HL-60 (cell line): ENCODE measurements at regions not wholly inside any gene's neighbourhood (a gene's known extent, or its start where the extent isn't known, plus 50 kb on each side); places are given as distances from the start of the nearest gene placed in this dataset.

ENCODE experiments used
- CTCF ChIP-seq: IDR thresholded peaks from one replicate; pipeline ENCODE4 v1.5.1; 2011; ENCODE audit warnings: low read length, control low read depth, inconsistent platforms; ENCODE audit not compliant: insufficient read depth
- GABPA ChIP-seq: IDR thresholded peaks from 2 replicates; pipeline ENCODE4 v1.6.1; 2012; ENCODE audit warnings: low read depth
- TF ChIP-seq, protein P1 (sequence below): IDR thresholded peaks from 2 replicates; pipeline ENCODE4 v1.6.1; 2012; ENCODE audit warnings: low read depth; ENCODE audit not compliant: insufficient replicate concordance

DNA sequence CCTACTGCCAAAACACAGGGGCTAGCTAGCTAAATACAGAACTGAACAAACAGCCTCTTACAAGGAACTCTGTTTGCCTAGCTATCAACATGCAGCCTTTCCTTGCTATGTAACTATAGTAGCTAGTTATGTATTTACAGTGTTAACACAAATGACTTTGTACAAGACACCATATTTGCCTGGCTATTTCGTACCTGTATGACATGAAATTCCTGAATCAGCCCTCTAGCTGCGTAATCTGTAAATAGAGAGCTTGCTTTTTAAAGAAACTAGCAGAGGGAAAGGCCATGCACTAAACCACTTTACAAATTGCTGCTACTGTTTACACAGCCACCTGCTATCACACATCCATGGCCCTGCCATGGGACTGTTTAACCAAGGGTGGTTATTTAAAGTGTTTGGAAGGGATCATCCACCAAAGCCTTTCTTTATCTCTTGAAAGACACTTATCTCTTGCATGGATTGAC, 248.7 kb downstream of the TFCP2L1 start:
- TF ChIP-seq CTCF: no peak
- TF ChIP-seq GABPA: no peak
- TF ChIP-seq, protein P1, sequence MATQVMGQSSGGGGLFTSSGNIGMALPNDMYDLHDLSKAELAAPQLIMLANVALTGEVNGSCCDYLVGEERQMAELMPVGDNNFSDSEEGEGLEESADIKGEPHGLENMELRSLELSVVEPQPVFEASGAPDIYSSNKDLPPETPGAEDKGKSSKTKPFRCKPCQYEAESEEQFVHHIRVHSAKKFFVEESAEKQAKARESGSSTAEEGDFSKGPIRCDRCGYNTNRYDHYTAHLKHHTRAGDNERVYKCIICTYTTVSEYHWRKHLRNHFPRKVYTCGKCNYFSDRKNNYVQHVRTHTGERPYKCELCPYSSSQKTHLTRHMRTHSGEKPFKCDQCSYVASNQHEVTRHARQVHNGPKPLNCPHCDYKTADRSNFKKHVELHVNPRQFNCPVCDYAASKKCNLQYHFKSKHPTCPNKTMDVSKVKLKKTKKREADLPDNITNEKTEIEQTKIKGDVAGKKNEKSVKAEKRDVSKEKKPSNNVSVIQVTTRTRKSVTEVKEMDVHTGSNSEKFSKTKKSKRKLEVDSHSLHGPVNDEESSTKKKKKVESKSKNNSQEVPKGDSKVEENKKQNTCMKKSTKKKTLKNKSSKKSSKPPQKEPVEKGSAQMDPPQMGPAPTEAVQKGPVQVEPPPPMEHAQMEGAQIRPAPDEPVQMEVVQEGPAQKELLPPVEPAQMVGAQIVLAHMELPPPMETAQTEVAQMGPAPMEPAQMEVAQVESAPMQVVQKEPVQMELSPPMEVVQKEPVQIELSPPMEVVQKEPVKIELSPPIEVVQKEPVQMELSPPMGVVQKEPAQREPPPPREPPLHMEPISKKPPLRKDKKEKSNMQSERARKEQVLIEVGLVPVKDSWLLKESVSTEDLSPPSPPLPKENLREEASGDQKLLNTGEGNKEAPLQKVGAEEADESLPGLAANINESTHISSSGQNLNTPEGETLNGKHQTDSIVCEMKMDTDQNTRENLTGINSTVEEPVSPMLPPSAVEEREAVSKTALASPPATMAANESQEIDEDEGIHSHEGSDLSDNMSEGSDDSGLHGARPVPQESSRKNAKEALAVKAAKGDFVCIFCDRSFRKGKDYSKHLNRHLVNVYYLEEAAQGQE: no peak
